ENCODE measurements at regions not wholly inside any gene's neighbourhood (a gene's known extent, or its start where the extent isn't known, plus 50 kb on each side); places are given as distances from the start of the nearest gene placed in this dataset.

- H3K4me2 ChIP-seq (ENCODE audit: low read length): no peak overlapping the region
- TF ChIP-seq CTCF (IDR thresholded peaks at IDR 0.05): no peak
Observed at GRCh38 chr2:136195226-136195625, 77.3 kb upstream of the CXCR4 start.

GRCh38 chr2:136191041-136191440 is 73.1 kb upstream of the CXCR4 start:
- Histone ChIP-seq H3K79me2 (no peaks in the 10 kb centered on the region), H3K4me3 (ENCODE audit: low read depth, low read length) (no peak overlapping the region), H3K27ac (no peak overlapping the region), H3K9me3 (ENCODE audit: control insufficient read depth, low read length) (no peaks in the 10 kb centered on the region), H3K27me3 (ENCODE audit: control insufficient read depth, insufficient read depth, low read length) (no peaks in the 10 kb centered on the region), H3K9ac (no peak overlapping the region), H3K4me1 (no peaks in the 10 kb centered on the region), H3K4me2 (ENCODE audit: low read length) (no peak overlapping the region), H3K36me3 (ENCODE audit: control insufficient read depth, insufficient read depth, low read length) (no peaks in the 10 kb centered on the region), H2AFZ (no peak overlapping the region)
- TF ChIP-seq CTCF (IDR thresholded peaks at IDR 0.05): no peak

More at GRCh38 chr2:136195226-136195625, 77.3 kb upstream of the CXCR4 start:
- no peaks in the 10 kb centered on the region for H3K27me3 ChIP-seq (ENCODE audit: control insufficient read depth, insufficient read depth, low read length)
- H3K4me1 ChIP-seq: no peaks in the 10 kb centered on the region
- H3K9me3 ChIP-seq (ENCODE audit: control insufficient read depth, low read length): no peaks in the 10 kb centered on the region
- H2AFZ ChIP-seq: no peak overlapping the region
- H3K27ac ChIP-seq: no peak overlapping the region
- no peak overlapping the region for H3K9ac ChIP-seq
- H3K79me2 ChIP-seq: no peaks in the 10 kb centered on the region
- no peak overlapping the region for H3K4me3 ChIP-seq (ENCODE audit: low read depth, low read length)
- no peaks in the 10 kb centered on the region for H3K36me3 ChIP-seq (ENCODE audit: control insufficient read depth, insufficient read depth, low read length)

GRCh38 chr2:136189221-136189782 is 71.4 kb upstream of the CXCR4 start:
- H3K36me3 ChIP-seq (ENCODE audit: control insufficient read depth, insufficient read depth, low read length): no peaks in the 10 kb centered on the region
- H3K4me2 ChIP-seq (ENCODE audit: low read length): no peak overlapping the region
- no peak overlapping the region for H3K4me3 ChIP-seq (ENCODE audit: low read depth, low read length)
- H3K27ac ChIP-seq: no peak overlapping the region
- H3K79me2 ChIP-seq: no peaks in the 10 kb centered on the region
- H2AFZ ChIP-seq: no peak overlapping the region
- no peaks in the 10 kb centered on the region for H3K27me3 ChIP-seq (ENCODE audit: control insufficient read depth, insufficient read depth, low read length)
- no peaks in the 10 kb centered on the region for H3K4me1 ChIP-seq
- no peak for TF ChIP-seq CTCF (IDR thresholded peaks at IDR 0.05)
- no peak overlapping the region for H3K9ac ChIP-seq
- H3K9me3 ChIP-seq (ENCODE audit: control insufficient read depth, low read length): no peaks in the 10 kb centered on the region

- H3K4me2 ChIP-seq (ENCODE audit: low read length): no peak overlapping the region
- no peaks in the 10 kb centered on the region for H3K4me1 ChIP-seq
- H3K79me2 ChIP-seq: no peaks in the 10 kb centered on the region
- no peaks in the 10 kb centered on the region for H3K9me3 ChIP-seq (ENCODE audit: control insufficient read depth, low read length)
- H2AFZ ChIP-seq: no peak overlapping the region
- no peak for TF ChIP-seq CTCF (IDR thresholded peaks at IDR 0.05)
- no peak overlapping the region for H3K4me3 ChIP-seq (ENCODE audit: low read depth, low read length)
- no peaks in the 10 kb centered on the region for H3K27me3 ChIP-seq (ENCODE audit: control insufficient read depth, insufficient read depth, low read length)
- H3K27ac ChIP-seq: no peak overlapping the region
- no peak overlapping the region for H3K9ac ChIP-seq
- H3K36me3 ChIP-seq (ENCODE audit: control insufficient read depth, insufficient read depth, low read length): no peaks in the 10 kb centered on the region
Observed at GRCh38 chr2:136188086-136188485, 70.1 kb upstream of the CXCR4 start.

All from parathyroid adenoma (tissue), 2 donors.